GM19452 (cell line): ENCODE measurements at regions not wholly inside any gene's neighbourhood (a gene's known extent, or its start where the extent isn't known, plus 50 kb on each side); places are given as distances from the start of the nearest gene placed in this dataset.
"Not testable (repeated sequence)": the region's sequence is repeated elsewhere in the genome, so short reads cannot be mapped to it uniquely, and the experiment has no call there.

Source experiments
- ATAC-seq: cut with Tn5 transposase; IDR thresholded peaks from one replicate; pipeline ENCODE4 v1.9.1; 2021; ENCODE audit not compliant: unreplicated experiment

DNA sequence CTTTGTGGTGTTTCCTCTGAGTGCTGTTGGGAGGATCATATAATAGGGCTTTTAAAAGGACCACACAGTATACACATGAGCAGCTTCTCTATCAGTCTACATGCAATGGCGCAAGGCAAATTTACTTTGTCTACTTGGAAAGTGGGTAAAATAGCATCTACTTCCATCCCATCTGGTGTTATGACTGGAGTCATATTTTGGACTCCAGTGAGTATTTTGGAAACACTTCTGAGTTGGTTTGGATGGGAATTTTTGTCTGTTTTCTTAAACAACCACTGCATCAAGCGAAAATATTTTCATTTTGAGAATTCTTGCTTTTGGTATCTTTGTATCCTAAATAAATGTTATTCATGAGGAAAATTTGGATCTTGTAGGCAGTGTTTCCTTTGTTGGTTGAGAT is 220.8 kb downstream of the NMUR2 start:
- no peak for ATAC-seq

GRCh38 chr5:152181461-152181860 is 223.6 kb downstream of the NMUR2 start:
- no peak for ATAC-seq

- ATAC-seq: no peak
These were observed 226.8 kb downstream of the NMUR2 start for GRCh38 chr5:152178350-152178699.

DNA sequence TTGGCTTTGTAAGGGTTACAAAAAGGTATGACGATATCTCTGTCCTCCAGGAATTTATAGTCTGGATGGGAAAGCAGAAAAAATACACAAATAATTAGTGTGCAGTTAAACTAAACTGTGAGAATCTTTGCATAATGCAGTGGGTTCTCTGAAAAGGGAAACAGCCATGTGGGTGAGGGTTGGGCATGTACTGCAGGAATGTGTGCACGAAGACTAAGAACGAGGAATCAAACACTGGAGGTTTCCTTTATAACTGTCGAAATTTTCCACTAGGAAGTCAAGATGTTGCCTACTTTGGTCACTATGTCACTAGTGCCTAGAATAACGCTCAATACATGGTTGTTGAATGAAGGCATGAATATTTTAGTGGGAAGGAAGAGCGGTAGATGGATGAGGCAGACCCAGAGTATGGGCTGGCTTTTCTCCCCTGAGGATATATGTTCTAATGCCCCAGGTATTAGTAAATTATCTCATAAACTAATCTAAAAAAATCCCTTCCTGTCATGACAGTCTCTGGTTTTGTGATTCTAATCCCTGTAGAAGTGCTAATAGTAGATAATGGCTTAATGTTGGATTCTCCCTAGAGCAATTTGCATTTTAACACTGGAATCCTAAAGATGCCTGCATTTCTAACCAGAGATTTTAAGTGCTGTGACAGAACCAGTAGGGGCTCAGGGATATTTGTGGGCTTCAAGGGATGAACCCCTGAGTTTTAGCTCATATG is 227.3 kb downstream of the NMUR2 start:
- ATAC-seq: no peak

- no peak for ATAC-seq
These were observed 233.2 kb downstream of the NMUR2 start for GRCh38 chr5:152171888-152172287.

DNA sequence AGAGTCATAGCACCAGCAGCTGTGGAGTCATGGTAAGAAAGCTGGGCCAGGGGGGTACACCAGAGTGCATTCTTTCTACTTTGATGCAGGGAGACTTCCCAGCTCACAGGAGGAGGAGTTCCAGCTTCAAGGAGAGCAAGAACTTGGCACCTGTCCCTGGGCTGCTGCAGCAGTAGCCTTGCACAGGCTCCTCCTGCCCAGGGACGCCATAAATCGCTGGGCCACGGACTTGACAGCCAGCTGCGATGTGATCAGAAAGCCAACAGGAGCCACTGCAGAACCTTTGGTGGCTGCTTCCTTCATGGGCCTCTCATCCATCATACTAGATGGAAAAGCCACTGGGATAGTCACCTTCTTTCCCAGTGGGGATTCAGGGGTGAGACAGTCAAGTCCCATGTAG is 234.7 kb downstream of the NMUR2 start:
- no peak for ATAC-seq

DNA sequence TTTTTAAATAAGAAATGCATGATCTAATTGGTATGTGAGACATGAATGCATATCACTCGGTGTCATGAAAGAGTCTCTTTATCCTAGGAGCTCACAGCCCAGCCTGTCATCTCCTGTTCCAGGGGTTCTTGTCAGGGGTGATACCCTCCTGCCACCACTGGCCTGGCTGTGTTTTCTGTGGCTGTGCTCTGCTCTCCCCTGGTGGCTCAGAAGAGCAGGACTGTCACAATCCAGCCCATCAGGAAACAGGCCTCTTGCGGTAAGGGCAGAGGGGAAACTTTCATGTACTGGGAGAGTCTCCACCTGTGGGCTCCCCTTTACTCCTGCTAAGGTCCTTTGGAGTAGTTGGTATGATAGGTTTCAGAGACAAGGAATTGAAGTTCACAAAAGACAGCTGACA is 240.2 kb upstream of the GLRA1 start:
- no peak for ATAC-seq

GRCh38 chr5:152159894-152160293 is 235.2 kb upstream of the GLRA1 start:
- ATAC-seq: not testable (repeated sequence)

- not testable (repeated sequence) for ATAC-seq
These were observed 229.8 kb upstream of the GLRA1 start for GRCh38 chr5:152154452-152154851.

- ATAC-seq: no peak
These were observed 227.3 kb upstream of the GLRA1 start for GRCh38 chr5:152151940-152152339.

DNA sequence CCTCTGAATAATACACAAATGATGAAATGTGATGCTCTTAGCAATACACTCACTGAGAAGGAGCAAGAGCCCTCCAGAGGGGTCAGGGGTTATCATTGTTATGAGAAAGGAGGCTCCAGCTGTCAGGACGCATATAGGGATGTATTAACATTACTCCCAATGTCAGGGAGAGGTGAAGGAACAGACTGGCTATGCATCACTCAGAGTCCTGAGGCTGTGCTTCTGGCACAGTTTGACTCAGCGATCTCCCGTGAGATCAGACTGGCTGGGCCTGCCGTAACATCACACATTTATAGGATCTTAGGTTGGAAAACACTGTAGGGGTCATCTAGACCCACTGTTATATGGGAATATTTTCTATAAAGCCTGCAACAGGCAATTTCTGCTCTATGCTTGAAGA is 226.5 kb upstream of the GLRA1 start:
- no peak for ATAC-seq

- ATAC-seq: no peak
These were observed 222.6 kb upstream of the GLRA1 start for GRCh38 chr5:152147286-152147685.

DNA sequence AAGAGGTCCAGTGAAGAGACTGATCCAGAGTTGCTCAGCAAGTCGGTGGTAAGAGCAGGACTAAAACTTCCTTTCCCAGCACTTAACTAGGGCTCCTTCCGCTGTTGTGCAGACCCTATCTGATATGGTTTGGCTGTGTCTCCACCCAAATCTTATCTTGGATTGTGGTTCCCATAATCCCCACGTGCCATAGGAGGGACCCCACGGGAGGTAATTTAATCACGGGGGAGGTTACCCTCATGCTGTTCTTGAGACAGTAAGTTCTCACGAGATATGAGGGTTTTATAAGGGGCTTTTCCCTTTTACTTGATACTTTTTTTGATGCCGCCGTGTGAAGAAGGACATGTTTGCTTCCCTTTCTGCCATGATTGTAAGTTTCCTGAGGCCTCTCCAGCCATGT is 221.9 kb upstream of the GLRA1 start:
- ATAC-seq: no peak

DNA sequence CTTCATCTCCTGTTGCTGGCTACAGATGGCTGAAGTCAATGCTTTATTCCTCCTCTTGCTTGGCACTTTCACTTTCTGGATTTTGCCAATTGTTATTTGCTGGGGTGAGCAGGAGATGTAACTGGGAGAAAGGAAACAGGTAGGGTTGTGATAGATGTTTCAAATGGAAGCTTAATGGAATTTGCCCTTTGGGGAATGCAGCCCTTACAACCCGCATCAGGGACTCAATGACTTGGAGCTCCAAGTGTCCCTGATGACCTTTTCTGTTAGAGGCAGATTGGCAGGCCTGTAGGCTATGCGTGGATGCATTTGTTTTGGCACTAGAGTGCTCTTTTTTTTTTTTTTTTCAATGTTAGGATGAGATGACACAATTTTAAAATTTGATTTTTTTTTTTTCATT is 219.9 kb upstream of the GLRA1 start:
- ATAC-seq: no peak

GRCh38 chr5:152144030-152144429 is 219.4 kb upstream of the GLRA1 start:
- no peak for ATAC-seq

DNA sequence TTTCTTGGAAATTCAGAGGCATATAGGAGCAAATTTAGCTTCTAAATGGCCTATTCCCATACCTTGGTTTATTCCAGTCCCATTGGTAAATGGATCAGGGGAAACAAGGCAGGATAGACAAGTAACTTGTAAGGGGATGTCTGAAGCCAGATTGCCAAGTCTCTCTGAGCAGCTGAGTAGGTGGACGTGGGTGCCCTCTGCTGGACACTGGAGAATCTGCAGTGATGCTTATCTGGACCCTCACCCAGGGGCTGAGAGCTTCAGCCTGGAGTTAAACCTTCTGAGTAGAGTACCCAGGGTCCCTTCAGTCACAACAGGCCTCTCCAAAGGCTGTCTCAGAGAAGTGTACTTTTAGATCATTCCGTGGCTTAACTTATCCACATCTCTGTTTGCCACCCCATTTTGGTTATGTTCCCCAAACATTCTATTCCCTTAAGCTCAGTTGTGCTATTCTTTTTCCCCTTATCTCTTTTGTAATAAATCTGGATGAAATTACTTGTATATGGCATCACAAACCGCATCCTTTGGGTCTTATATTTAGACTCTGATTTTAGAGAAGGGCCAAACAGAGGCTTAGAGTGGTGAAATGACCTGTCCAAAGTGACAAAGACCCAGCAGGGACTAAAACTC is 218.3 kb upstream of the GLRA1 start:
- ATAC-seq: peak; percentile 87

DNA sequence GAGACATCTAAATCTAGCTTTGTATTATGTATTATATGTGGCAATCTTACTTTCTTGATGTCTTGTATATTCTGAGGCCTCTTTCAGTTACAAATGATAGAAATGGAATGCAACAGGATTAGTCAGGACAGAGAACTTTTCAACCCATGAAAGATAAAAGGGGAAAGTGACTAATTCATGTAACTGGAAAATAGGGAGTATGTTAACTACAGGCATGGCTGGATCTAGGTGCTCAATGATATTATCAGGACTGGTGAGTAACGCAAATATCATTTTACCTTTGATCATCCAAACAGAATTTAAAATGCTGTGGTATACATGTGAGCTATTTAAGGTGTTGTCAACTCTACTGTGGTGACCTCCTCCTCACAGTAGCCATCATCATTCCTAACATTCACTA is 215.7 kb upstream of the GLRA1 start:
- no peak for ATAC-seq

- ATAC-seq: no peak
These were observed 212.4 kb upstream of the GLRA1 start for GRCh38 chr5:152137063-152137462.

DNA sequence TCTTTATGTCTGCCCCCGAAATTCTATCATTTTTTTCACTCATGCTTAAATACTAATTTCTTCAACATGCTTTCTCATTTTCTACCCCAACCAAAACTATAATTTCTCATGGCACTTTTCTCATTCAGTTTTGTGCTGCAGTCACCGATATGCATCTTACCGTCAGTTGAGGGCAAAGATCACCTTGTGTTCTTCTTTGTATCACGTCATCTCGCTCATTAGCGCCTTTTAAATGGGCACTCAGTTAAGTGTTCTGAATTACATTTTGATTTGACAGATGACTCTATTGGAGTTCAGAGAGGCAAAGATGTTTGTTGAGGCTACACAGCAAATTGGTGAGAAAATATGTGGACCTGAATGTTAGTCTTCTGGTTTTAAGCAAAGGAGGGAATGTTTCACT is 211.7 kb upstream of the GLRA1 start:
- no peak for ATAC-seq

- no peak for ATAC-seq
These were observed 211.2 kb upstream of the GLRA1 start for GRCh38 chr5:152135827-152136226.

- ATAC-seq: no peak
These were observed 201.1 kb upstream of the GLRA1 start for GRCh38 chr5:152125661-152126205.

DNA sequence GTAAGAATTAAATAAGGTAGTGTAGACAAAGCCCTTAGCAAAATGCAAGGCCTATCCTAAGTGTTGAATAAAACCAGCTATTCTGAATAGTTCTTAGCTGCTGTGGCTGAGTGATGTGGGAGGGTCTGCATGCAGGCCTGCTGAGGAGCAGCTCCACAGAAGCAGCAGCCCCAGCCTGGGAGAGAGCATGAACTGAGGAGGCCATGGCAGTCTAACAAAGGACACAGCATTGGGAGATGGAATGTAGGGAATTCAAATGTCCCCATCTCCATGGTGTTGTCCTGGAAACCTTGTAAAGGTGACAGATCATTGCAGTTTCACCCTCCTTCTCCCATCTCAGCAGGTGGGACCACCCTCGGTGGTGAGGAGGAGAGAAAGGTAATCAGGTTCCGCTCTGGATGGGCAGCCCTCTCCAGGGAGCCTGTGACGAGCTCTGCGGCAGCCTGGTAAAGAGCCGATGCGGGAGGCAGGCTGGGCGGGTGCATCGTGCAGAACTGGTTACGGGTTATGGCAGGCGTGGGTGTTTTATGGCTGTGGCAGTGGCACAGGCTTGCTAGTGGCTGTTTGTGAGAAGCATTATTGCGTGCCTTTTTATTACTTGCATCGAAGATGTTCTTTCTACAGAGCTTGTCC is 199.9 kb upstream of the GLRA1 start:
- no peak for ATAC-seq
